ENCODE measurements at regions not wholly inside any gene's neighbourhood (a gene's known extent, or its start where the extent isn't known, plus 50 kb on each side); places are given as distances from the start of the nearest gene placed in this dataset.
"Not testable (repeated sequence)": the region's sequence is repeated elsewhere in the genome, so short reads cannot be mapped to it uniquely, and the experiment has no call there.

DNA sequence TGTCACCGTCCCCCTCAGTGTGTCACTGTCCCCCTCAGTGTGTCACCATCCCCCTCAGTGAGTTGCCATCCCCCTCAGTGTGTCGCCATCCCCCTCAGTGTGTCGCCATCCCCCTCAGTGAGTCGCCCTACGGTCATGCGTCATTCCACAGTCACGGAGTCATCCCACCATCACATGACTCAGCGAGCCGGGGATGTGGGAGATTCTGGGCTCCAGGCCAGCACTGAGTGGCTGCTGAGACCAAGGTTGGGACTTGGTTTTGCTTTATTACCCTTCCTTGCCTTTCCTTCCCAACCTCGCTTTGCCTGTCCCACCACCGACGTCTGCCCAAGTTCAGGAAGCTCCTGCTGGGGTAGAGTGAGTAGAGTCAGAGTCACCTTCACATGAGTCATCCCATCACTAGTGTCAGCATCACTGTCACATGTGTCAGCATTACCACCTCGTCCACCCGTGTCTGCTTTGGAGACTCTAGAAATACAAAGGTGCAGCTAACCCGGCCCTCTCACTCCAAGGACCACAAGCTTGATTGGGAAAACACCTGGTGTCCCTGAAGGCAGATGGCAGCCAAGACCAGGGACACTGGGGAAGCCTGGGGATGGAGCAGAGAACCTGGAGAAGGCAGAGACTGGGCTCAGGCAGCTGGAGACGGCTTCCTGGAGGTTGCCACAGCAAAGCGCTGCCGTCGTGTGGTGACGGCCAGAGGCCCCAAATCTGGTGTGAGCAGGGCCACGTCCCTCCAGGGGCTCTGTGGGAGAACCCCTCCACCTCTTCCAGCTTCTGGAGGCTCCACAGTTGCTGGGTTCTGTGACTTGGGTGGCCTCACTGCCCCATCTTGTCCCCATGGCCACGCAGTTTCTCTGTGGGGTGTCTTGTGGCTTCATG, 485.2 kb upstream of the SALL3 start:
- no peak for DNase-seq

DNA sequence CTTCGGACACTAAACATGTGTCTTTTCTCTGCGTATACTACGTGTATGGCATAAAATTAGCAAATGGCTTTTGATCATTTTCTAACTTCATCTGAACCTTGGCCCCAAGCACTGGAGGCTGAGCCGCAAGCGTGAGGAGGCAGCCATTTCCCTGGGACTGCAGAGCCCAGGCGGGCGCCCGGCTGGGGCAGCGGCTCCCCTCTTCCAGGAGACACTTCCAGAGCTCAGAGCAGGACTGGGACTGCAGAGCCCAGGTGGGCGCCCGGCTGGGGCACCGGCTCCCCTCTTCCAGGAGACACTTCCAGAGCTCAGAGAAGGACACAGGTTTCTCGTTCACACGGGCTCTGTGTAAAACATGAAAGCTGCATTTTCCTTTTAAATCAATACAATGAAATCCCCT, 484.1 kb upstream of the SALL3 start:
- DNase-seq: no peak

DNA sequence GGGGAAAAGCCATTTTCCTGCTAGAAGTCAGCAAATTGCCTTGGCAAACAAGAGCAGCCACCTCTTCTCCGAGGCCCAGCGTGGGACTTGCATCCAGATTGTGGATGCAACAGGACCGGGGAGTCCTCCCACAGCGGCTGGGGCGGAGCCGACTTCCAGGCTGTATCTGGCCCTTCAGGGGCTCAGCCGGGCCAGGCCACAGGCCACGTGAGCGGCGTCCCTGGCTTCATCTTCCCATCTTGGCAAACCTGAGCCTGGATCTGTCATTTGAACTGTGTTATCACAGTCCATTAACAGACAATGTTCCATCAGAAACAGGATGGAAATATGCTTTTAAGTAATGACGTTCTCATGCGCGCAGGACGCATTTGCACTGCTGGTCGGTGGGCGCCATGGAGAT, 483.5 kb upstream of the SALL3 start:
- DNase-seq: no peak

DNA sequence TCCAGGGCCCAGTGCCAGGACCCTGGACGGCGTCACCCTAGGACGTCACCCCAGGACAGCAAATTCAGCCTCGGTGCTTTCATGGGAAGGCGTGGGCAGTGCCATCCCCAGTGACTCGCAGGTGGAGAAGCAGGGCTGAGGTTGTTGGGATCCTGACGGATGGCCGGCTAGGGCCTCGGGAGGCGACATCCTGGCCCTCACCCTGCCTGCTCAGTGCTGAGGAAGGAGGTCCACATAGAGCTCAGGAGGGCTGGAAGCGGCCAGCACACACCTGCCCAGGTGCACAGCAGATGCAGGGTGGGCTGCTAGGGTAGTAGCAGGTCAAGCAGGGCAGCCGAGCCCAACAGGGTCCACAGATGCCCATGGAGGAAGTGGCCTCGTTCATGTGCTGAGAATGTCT, 482.0 kb upstream of the SALL3 start:
- no peak for DNase-seq

DNA sequence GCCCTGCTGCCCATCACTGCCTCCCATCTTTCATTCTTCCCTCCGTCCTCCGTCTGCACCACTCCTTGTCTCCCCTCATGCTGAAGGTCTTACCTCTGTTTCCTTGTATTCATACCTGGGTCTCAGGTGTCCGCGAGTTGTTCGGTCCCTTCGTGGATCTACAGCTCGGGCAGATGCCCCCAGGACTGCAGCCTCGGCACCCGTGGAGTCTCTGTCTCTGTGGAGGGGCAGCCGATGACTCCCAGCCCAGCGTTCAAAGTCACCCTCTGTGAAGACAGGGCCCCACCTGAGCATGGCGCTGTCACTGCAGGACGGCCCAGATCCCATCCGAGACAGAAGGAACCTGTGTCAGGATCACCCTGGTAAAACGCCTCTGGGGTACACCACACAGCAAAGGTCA, 480.0 kb upstream of the SALL3 start:
- DNase-seq: no peak

DNA sequence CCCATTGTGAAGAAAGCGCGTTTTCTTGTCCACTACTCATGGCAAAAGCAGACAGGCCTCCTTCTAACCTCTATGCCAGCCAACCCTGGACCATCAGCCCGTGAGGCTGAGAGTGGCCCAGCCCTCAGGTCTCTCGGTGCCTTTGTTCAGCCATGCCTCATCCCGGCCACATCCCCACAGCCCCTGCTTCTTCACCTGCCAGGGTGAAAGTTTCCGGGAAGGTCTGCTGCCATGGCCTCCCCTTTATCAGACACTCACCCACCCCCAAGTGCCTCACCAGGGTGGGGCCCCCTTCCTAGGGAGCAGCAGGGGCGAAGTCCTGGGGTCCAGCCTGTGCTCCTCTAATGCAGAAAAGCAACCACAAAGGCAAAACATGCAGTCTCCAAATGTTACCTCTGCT, 478.4 kb upstream of the SALL3 start:
- DNase-seq: no peak

DNA sequence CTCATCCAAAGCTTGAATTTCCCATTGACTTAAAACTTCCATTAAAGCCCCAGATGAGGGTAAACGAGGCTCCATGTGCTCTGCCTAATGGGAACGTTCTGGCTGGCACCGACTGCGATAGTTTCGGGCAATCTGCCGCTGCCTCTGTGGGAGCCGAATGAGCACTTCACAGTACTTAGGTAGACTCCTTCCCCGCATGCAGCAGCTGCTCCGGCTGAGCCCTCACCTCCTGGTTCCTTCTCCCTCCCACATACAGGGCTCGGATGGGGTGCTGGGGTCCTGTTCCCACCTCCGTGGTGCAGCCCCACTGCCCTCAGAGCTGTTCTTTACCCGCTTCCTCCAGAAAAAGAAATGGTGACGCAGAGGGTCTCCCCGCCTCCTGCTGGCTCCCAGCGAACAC, 476.5 kb upstream of the SALL3 start:
- DNase-seq: no peak

DNA sequence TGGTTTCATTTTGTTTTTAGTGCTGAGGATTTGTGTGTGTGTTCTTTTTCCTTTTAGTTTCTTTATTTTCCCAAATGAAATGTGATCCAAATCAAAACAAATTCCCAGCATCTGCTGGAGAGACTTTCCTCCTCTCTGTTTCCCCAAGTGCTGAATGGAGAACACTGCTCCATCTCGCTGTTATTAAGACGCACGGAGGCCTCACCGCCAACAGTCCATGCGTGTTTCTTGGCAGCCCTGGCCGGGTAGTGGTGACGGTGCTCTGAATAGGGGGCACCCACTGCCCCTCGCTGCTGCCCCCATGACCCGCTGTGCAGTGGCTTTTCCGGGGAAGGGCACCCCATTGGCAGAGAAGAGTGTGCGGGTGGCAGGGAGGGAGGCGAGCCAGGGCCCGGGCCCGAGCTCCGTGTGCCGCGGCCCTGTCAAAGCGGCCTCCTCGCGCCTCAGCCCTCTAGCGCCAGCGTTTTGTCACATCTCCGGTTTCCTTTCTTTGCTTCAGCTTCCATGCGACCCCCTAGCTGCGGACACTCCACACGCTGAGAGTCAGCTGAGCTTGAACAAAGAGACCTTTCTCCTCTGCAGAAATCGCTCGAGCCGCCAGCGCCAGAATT, 473.7 kb upstream of the SALL3 start:
- no peak for DNase-seq

DNA sequence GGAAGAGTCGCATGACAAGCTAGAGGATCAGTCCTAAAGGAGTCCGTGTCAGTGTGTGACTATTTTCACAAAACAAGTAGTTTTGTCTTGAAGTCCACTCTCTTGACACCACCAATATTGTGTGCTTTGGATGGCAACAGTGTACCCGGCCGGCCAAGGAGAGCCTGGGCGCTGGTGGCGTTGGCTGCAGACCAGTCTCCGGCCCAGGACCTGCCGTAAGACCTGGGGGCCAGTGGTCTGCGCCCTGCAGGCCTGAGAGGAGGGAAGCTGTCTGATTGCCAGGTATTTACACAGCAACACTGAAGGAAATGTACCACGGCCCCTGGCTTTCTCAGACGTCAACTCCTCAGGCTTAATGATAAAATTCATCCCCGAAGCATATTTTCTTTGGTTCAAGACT, 472.4 kb upstream of the SALL3 start:
- DNase-seq: no peak

DNA sequence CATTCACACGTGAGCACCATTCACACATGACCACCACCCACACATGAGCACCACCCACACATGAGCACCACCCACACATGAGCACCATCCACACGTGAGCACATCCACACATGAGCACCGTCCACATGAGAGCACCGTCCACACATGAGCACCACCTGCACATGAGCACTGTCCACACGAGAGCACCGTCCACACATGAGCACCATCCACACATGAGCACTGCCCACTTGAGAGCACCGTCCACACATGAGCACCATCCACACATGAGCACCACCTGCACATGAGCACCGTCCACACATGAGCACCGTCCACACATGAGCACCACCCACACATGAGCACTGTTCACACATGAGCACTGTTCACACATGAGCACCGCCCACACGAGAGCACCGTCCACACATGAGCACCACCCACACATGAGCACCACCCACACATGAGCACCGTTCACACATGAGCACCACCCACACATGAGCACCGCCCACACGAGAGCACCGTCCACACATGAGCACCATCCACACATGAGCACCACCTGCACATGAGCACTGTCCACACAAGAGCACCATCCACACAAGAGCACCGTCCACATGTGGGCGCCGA, 471.3 kb upstream of the SALL3 start:
- not testable (repeated sequence) for DNase-seq

DNA sequence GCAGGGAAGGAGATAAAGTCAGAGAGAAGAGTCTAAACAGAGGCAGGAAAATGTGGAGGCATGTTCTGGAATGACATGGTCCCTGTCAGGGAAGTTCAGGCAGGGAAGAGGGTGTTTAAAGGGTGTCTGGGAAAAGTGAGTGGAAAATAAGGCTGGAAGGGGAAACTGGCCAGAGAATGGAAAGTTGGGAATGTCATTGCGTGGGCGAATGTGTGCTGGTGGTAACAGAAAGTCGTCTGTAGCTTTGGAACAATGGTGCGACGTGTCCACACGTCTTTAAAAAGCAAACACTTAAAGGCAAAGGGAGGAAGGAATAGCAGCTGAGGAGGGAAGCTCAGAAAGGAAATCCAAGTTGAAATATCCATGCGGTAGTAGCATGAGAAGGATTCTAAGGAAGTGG, 469.5 kb upstream of the SALL3 start:
- no peak for DNase-seq

DNA sequence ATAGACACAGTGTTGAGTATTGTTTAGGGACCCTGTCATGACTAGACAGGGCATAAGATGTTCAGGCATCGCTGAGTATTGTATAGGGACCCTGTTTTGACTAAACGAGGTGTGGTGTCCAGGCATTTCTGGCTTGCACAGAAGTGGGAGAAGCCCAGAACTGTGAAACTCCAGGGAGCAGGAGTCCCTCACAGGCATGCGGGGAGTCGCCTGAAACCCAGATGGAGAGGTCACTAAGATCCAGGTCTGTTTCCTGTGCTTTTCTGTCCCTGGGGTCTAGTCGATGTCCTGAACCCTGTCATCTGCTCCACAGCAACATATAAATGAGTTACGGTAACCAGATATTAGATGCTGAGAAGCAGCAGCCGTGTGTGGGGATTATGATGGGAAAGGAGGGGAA, 469.0 kb upstream of the SALL3 start:
- no peak for DNase-seq

DNA sequence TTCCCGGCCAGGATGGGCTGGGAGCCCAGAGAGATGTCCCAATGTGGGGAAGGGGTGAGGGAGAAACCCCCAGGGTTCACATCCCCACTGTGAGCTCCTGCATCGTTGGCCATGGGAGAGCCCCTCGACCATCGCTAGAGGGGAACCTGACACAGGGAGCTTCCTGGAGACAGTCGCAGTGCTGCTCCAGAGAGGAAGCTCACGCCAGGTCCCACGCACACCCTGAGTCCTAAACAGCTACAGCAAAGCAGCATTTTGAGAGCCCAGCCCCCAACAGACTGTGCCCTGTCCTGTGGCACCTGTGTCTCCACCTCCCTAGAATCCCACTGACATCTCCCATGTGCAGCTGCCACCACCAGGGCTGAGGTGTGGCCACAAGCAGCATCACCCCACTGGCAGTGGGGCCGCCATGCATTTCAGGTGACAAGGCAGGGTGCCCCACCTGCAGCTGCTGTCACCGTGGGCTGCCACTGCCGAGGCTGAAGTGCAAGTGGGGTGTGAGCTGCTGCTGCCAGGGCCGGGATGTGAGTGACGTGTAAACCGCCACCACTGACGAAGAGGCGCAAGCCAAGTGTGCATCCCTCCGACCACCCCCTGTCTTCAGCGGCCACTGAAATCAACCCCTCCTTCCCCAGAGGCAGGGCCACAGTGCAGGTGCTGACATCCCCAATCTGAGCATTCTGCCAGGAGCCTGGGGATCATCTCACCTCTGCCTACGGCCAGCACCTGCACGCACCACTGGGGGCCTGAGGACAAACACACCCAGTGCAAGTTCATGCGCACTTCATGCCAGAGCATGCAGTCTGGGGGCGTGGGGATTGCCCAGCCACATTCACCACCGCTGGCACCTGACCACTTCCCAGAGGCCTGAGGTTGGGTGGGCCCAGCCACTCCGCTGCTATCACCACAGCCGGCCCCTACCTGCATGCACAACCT, 467.7 kb upstream of the SALL3 start:
- DNase-seq: no peak

DNA sequence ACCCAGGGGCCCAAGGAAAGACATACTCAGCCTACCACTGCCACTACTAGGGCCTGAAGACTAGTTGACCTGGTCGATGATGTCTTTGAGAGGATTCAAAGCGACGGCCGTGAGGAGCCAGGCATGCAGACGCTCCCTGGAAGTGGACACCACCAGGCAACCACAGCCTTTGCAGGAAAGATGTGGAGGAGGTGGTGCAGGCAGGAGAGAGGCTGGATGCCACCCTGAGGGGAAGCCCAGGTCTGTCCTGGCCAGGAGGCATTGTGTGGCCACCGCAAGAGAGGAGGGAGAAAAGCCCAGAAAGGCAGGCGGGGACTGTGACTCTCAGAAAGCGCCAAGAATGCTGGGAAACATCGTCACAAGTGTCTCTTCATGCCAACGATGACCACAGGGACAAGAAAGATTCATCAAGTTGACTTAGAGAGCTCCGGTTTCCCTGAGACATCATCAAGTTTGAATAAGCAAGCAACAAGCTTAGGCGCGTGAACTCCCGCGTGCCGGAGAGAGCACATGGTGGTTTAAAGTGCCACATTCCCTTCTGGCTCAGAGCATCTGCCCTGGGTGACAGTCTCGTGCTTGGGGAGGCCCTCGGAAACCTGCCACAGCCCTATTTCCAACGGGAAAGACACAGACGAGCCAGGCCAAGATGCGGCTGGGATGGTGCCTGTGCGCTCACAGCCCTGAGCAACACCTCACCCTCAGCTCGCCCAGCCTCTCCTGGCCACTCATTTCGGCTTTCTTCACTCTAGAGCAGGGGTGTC, 464.5 kb upstream of the SALL3 start:
- no peak for DNase-seq

DNA sequence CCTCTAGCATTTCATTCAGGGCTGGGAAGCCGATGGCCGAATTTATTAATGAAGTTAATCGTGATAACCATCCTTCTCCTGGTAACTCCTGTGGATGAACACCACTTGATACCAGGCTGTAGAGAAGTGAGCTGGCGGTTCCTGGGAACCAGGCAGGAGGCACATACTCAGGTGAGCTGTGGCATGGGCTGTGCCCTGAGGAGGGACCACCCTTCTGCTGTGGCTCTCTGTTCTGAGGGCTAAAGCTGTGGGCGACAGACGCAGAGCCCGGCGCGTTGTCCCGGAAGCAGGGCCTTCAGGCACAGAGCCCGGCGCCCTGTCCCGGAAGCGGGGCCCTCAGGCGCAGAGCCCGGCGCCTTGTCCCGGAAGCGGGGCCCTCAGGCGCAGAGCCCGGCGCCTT, 462.3 kb upstream of the SALL3 start:
- no peak for DNase-seq

DNA sequence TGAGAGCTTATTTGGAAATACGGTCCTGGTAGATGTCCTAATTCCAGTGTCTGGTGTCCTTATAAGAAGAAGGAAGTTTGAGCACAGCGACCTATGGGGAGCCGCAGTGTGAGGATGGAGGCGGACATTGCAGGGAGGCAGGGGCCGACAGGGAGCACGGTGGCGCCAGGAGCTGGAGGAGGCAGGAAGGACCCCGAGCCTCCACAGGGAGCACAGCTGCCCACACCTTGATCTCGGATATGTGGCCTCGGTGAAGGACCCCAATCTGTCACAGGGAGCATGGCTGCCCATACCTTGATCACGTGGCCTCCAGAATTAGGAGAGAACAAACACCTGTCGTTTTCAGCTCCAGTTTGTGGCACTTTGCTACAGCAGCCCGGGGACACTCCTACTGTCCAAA, 461.6 kb upstream of the SALL3 start:
- DNase-seq: no peak

DNA sequence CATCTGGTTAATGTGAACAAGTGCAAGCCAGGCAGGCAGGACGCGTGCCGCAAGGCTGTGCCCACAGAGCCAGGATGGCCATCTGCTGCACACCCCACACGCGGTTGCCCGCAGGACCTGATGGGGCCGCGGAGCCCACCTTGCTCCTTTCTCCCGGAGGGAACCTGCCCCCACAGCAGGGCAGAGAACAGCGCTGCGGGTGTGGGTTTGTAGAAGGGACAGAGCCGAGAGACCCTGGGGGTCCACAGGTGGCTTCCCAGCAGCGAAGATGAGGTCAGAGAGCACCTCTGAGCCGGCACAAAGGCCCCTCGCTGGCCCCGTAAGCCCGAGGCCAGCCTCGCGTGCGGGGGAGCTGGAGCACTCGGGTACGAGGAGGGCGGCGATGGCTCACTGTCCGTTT, 460.8 kb upstream of the SALL3 start:
- no peak for DNase-seq

DNA sequence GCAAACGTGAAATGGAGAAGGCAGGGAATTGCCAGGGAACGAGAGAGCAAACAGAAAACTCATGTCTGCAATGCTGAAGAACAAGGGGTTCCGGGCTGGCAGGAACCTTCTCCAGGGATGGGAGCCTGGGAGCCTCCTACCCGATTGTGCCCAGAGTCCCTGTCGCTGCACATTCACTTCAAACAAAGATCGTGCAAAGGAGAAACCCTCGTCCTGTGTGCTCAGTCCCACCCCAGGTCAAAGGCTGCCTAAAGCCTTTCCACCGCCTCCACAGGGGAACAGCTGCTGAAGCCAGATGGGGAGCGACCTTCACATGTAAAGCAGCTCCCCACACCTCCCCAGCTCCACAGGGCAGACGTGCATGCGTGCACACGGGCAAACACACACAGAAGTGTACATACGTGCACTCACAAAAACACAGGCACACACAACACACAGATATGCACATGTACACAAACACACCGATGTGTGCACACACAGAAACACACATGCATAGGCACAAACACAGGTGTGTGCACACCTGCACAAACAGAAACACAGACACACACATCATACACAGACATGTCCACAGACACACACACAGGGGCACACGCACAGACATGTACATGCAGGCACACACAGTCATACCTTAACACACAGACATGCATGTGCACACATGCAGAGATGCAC, 460.1 kb upstream of the SALL3 start:
- DNase-seq: no peak

DNA sequence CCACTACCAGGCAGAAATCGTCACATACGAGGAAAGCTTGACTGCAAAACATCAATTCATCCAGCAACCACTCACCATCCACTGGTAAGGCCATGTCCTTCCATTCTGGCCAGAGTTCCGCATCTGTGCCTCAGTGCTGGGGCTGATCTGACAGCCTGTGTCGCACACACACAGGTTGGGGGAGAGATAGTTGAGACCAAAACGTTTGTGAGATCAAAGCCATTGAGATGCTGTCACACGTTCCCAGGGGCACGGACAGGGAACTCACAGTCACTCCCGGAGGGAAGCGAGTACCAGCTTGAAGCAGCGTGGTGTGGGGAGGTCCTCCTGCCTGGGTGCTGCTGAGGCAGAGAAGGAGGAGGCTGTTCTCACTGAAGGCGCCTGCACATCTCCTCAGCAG, 458.5 kb upstream of the SALL3 start:
- DNase-seq: no peak

DNA sequence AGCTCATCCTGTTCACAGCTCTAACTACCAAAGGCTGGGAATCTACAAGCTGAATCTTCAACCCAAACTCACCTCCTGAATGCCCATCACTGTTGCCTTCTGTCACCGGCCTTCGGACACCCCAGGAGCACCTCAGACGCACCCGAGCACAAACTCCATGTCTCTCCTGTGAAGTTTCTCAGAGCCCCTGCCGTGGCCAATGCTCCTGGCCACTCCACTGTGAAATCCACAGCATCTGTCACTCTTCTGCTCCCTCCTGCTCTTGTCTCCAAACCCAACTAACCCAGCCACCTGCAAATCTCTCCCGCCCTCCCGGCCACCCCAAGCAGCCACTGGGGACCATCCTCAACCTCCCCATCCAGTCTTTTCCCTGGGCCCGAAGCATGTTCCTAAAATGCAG, 457.9 kb upstream of the SALL3 start:
- no peak for DNase-seq

DNA sequence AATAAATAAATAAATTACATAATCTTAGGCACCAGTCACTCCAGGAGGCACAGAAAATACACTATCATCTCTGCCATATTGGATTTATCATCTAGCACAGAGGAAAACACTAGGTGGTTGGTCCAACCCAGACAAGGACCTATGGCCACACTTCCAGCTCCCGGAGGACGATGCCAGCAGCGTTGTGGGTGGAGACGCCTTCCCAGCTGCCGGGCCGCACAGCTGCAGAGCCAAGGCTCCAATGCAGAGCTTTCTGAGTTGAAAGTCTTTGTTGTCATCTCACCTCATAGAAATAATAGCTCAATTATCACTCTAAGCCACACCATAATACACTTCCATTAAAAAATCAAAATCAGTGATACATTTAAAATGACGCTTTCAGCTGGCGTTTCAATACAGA, 457.1 kb upstream of the SALL3 start:
- no peak for DNase-seq

DNA sequence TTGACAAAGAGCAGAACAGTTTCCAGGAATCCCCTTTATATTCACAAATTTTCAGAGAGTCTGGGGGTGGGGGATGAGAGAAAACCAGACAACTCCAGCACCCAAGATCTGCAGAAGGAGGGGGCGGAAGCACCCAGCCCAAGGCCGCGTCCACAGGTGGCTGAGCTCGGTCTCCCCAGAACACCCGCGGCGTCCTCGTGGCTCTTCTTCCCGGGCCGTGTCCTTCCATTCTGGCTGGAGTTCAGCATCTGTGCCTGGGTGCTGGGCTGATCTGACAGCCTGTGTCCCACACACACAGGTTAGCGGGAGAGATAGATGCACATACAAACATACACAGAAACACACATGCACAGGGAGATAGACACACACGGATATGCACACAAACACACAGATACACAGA, 455.8 kb upstream of the SALL3 start:
- DNase-seq: no peak

Measured in NCI-H1048 (cell line).